ENCODE measurements at regions not wholly inside any gene's neighbourhood (a gene's known extent, or its start where the extent isn't known, plus 50 kb on each side); places are given as distances from the start of the nearest gene placed in this dataset.

DNA sequence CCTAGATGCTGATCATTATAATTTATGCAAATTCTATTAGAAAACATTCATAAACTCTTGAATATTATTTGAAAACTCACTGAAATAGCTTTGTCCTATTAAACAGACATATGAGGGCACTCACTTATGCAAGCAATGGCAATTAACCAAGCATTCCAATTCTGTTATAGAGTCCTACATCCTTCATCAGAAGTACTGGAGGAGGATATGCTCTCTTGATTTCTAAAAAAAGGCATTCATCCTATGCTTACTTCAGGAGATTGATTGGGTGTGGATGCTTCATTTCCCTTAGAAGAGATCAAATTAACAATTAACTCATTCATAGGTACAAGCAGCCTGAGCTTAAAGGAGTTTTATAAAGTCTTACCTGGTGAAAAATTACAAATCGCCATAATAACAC, 1317.2 kb downstream of the PCDH7 start:
- H3K79me2 ChIP-seq (ENCODE audit: control insufficient read depth, insufficient read depth, low read length) = no peaks in the 10 kb centered on the region
- no peak overlapping the region for H3K4me2 ChIP-seq (ENCODE audit: extremely low read depth, insufficient read depth, low read length)
- H3K4me3 ChIP-seq (replicated peaks in 1 of 4; ENCODE audit: control extremely low read depth in 1 of 4, insufficient read depth in 1 of 4, low read depth in 3 of 4, low read length in 4 of 4) = no peak overlapping the region
- TF ChIP-seq EZH2 (IDR thresholded peaks at IDR 0.05; ENCODE audit: low read length, missing control alignments) (no peak), CTCF (conservative IDR thresholded peaks at IDR 0.05 in 1 of 2, IDR thresholded peaks at IDR 0.05 in 1 of 2; ENCODE audit: low read depth in 1 of 2, low read length in 2 of 2) (no peak)
- H3K36me3 ChIP-seq (ENCODE audit: control insufficient read depth, insufficient read depth, low read length) = no peaks in the 10 kb centered on the region
- H2AFZ ChIP-seq (ENCODE audit: low read length) = no peak overlapping the region
- H3K27me3 ChIP-seq (ENCODE audit: control insufficient read depth, insufficient read depth, low read length) = no peaks in the 10 kb centered on the region
- no peaks in the 10 kb centered on the region for H3K9me3 ChIP-seq (ENCODE audit: control insufficient read depth, insufficient read depth, low read depth, low read length)
- no peak overlapping the region for H3K27ac ChIP-seq (ENCODE audit: insufficient read depth, low read length)
- no peak overlapping the region for H3K9ac ChIP-seq (ENCODE audit: insufficient read depth, low read length)
- no peak for DNase-seq (ENCODE audit: low read depth in 2 of 2)
- H4K20me1 ChIP-seq (ENCODE audit: control insufficient read depth, extremely low read depth, insufficient read depth, low read length) = no peaks in the 10 kb centered on the region
- H3K4me1 ChIP-seq (ENCODE audit: control insufficient read depth, extremely low read depth, insufficient read depth, low read length) = no peaks in the 10 kb centered on the region

- H3K4me1 ChIP-seq (ENCODE audit: control insufficient read depth, extremely low read depth, insufficient read depth, low read length) = no peaks in the 10 kb centered on the region
- H3K9ac ChIP-seq (ENCODE audit: insufficient read depth, low read length) = no peak overlapping the region
- H3K4me3 ChIP-seq (replicated peaks in 1 of 4; ENCODE audit: control extremely low read depth in 1 of 4, insufficient read depth in 1 of 4, low read depth in 3 of 4, low read length in 4 of 4) = no peak overlapping the region
- no peak overlapping the region for H2AFZ ChIP-seq (ENCODE audit: low read length)
- no peaks in the 10 kb centered on the region for H3K36me3 ChIP-seq (ENCODE audit: control insufficient read depth, insufficient read depth, low read length)
- H3K79me2 ChIP-seq (ENCODE audit: control insufficient read depth, insufficient read depth, low read length) = no peaks in the 10 kb centered on the region
- H3K4me2 ChIP-seq (ENCODE audit: extremely low read depth, insufficient read depth, low read length) = no peak overlapping the region
- no peak for DNase-seq (ENCODE audit: low read depth in 2 of 2)
- no peak for TF ChIP-seq CTCF (conservative IDR thresholded peaks at IDR 0.05 in 1 of 2, IDR thresholded peaks at IDR 0.05 in 1 of 2; ENCODE audit: low read depth in 1 of 2, low read length in 2 of 2)
- no peak for TF ChIP-seq EZH2 (IDR thresholded peaks at IDR 0.05; ENCODE audit: low read length, missing control alignments)
- H3K9me3 ChIP-seq (ENCODE audit: control insufficient read depth, insufficient read depth, low read depth, low read length) = no peaks in the 10 kb centered on the region
- H3K27ac ChIP-seq (ENCODE audit: insufficient read depth, low read length) = no peak overlapping the region
- H3K27me3 ChIP-seq (ENCODE audit: control insufficient read depth, insufficient read depth, low read length) = no peaks in the 10 kb centered on the region
- no peaks in the 10 kb centered on the region for H4K20me1 ChIP-seq (ENCODE audit: control insufficient read depth, extremely low read depth, insufficient read depth, low read length)
These were observed 1322.5 kb downstream of the PCDH7 start for GRCh38 chr4:32042486-32043247.

GRCh38 chr4:32043248-32043633, 1323.1 kb downstream of the PCDH7 start:
- no peak for DNase-seq (ENCODE audit: low read depth in 2 of 2)
- Histone ChIP-seq H3K27ac (ENCODE audit: insufficient read depth, low read length) (no peak overlapping the region), H3K9ac (ENCODE audit: insufficient read depth, low read length) (no peak overlapping the region), H2AFZ (ENCODE audit: low read length) (no peak overlapping the region), H3K4me1 (ENCODE audit: control insufficient read depth, extremely low read depth, insufficient read depth, low read length) (no peaks in the 10 kb centered on the region), H3K36me3 (ENCODE audit: control insufficient read depth, insufficient read depth, low read length) (no peaks in the 10 kb centered on the region), H3K4me2 (ENCODE audit: extremely low read depth, insufficient read depth, low read length) (no peak overlapping the region), H4K20me1 (ENCODE audit: control insufficient read depth, extremely low read depth, insufficient read depth, low read length) (no peaks in the 10 kb centered on the region), H3K27me3 (ENCODE audit: control insufficient read depth, insufficient read depth, low read length) (no peaks in the 10 kb centered on the region), H3K9me3 (ENCODE audit: control insufficient read depth, insufficient read depth, low read depth, low read length) (no peaks in the 10 kb centered on the region), H3K4me3 (replicated peaks in 1 of 4; ENCODE audit: control extremely low read depth in 1 of 4, insufficient read depth in 1 of 4, low read depth in 3 of 4, low read length in 4 of 4) (no peak overlapping the region), H3K79me2 (ENCODE audit: control insufficient read depth, insufficient read depth, low read length) (no peaks in the 10 kb centered on the region)
- no peak for TF ChIP-seq EZH2 (IDR thresholded peaks at IDR 0.05; ENCODE audit: low read length, missing control alignments)
- no peak for TF ChIP-seq CTCF (conservative IDR thresholded peaks at IDR 0.05 in 1 of 2, IDR thresholded peaks at IDR 0.05 in 1 of 2; ENCODE audit: low read depth in 1 of 2, low read length in 2 of 2)

Data from fibroblast of lung (primary cell).